Stomach (tissue), 8 donors: ENCODE measurements at regions not wholly inside any gene's neighbourhood (a gene's known extent, or its start where the extent isn't known, plus 50 kb on each side); places are given as distances from the start of the nearest gene placed in this dataset.

Experiments
- DNase-seq, 2 donors: peaks; one replicate each; pipeline versions ENCODE4 v3.0.0 to v3.0.0-alpha.2; 2013 to 2019
- H3K27ac ChIP-seq, 5 donors: fragments of 200-600 bp in 4 of 5; sonication (generic) in 4 of 5; one replicate each; pipeline ENCODE4 v1.5.1; 2013 to 2019; ENCODE audit warnings: mild to moderate bottlenecking in 1 of 5, moderate library complexity in 1 of 5
- H3K27me3 ChIP-seq, 3 donors: fragments of 200-600 bp; sonication (generic); one replicate each; pipeline ENCODE4 v1.5.1; 2017 to 2019; ENCODE audit warnings: mixed run types in 1 of 3
- H3K36me3 ChIP-seq, 4 donors: fragments of 200-600 bp; sonication (generic); 1 replicate in 3 of 4; 2 replicates in 1 of 4; pipeline ENCODE4 v1.5.1; 2016 to 2019
- H3K4me1 ChIP-seq, 4 donors: fragments of 200-600 bp; sonication (generic); one replicate each; pipeline ENCODE4 v1.5.1; 2016 to 2019
- H3K4me3 ChIP-seq, 4 donors: fragments of 200-600 bp; sonication (generic) in 3 of 4; one replicate each; pipeline ENCODE4 v1.5.1; 2016 to 2019; ENCODE audit warnings: mild to moderate bottlenecking in 1 of 4
- H3K9me3 ChIP-seq, 4 donors: fragments of 200-600 bp; sonication (generic); one replicate each; pipeline ENCODE4 v1.5.1; 2016 to 2019
- CTCF ChIP-seq, 7 experiments: fragments of 450-650 bp in 4 of 7; fragments of 200-600 bp in 3 of 7; sonication (generic) in 3 of 7; IDR thresholded peaks; one replicate each; pipeline ENCODE4 v1.5.1; 2016 to 2019; ENCODE audit warnings: antibody characterized with exemption in 7 of 7, control low read depth in 2 of 7, mild to moderate bottlenecking in 1 of 7
- EP300 ChIP-seq: sonication (generic); formaldehyde crosslinking; IDR thresholded peaks from one replicate; pipeline ENCODE4 v1.6.1; 2017; ENCODE audit warnings: antibody characterized with exemption
- POLR2A ChIP-seq, 4 donors: fragments of 450-650 bp; IDR thresholded peaks; one replicate each; pipeline ENCODE4 v1.6.1; 2016; ENCODE audit warnings: antibody characterized with exemption in 4 of 4, control low read depth in 2 of 4, mild to moderate bottlenecking in 1 of 4, moderate library complexity in 1 of 4
- POLR2AphosphoS5 ChIP-seq, 3 donors: sonication (generic); formaldehyde crosslinking; IDR thresholded peaks; one replicate each; pipeline ENCODE4 v1.6.1; 2016; ENCODE audit warnings: antibody characterized with exemption in 3 of 3
- WGBS, 5 donors: extraction: QIAGEN DNeasy Blood & Tissue Kit in 3 of 5; methylation state at CpG; one replicate each; pipeline versions ENCODE4 v1.1.5 to v1.1.7; 2013 to 2018; 5-methylcytosine and 5-hydroxymethylcytosine counted together
- intact Hi-C: fragments of 100-400 bp; cut with DNase I; formaldehyde crosslinking; loops from one replicate; pipeline ENCODE4 v1.15.1; 2023; ENCODE audit warnings: low total_unique reads
- donor health status: healthy with polysubstance abuse.
- donor health status: Bipolar disorder and iron deficiency.
- donor health status: healthy.

- no peaks in the 10 kb centered on the region for H3K27me3 ChIP-seq
- H3K4me1 ChIP-seq = peaks cover 16 to 59% (median 41%) of the 10 kb centered on the region in 4 donors
- TF ChIP-seq EP300 (no peak), CTCF (IDR thresholded peaks at IDR 0.05) (no peak), POLR2A (IDR thresholded peaks at IDR 0.05) (no peak), POLR2AphosphoS5 (IDR thresholded peaks at IDR 0.05) (no peak)
- peaks cover 0 to 6% (median 0%) of the 10 kb centered on the region in 4 donors for H3K9me3 ChIP-seq
- intact Hi-C loops = no loop called here
- H3K4me3 ChIP-seq = no peak overlapping the region
- H3K27ac ChIP-seq = peak overlapping the region in 1 of 5 donors; percentile 12
- H3K36me3 ChIP-seq = no peaks in the 10 kb centered on the region
- no peak for DNase-seq
- 84 to 96% (median 87%) methylated on average over 7 of the region's 7 CpGs for WGBS, 5 donors
Measured at GRCh38 chr15:67922106-67922675, 82.3 kb upstream of the RNU6-1 start.

- Histone ChIP-seq H3K4me3 (no peak overlapping the region), H3K36me3 (no peaks in the 10 kb centered on the region), H3K4me1 (peaks cover 16 to 59% (median 41%) of the 10 kb centered on the region in 4 donors), H3K9me3 (peaks cover 0 to 6% (median 0%) of the 10 kb centered on the region in 4 donors), H3K27me3 (no peaks in the 10 kb centered on the region), H3K27ac (peak overlapping the region; percentile 4 to 58 (median 50))
- 37 to 65% (median 58%) methylated on average over 10 of the region's 10 CpGs for WGBS, 5 donors
- no peak for TF ChIP-seq POLR2AphosphoS5 (IDR thresholded peaks at IDR 0.05)
- intact Hi-C loops = no loop called here
- no peak for DNase-seq
Measured at GRCh38 chr15:67922971-67923945, 83.4 kb upstream of the RNU6-1 start.

- Histone ChIP-seq H3K4me1 (peaks cover 24 to 66% (median 46%) of the 10 kb centered on the region in 4 donors), H3K9me3 (no peaks in the 10 kb centered on the region), H3K4me3 (no peak overlapping the region), H3K27ac (peak overlapping the region in 3 of 5 donors; percentile 3 to 58 (median 56)), H3K27me3 (no peaks in the 10 kb centered on the region), H3K36me3 (no peaks in the 10 kb centered on the region)
- WGBS, 5 donors = 64 to 89% (median 71%) methylated on average over 1 of the region's 1 CpG
- TF ChIP-seq CTCF (IDR thresholded peaks at IDR 0.05) (no peak), POLR2AphosphoS5 (IDR thresholded peaks at IDR 0.05) (no peak), EP300 (no peak), POLR2A (IDR thresholded peaks at IDR 0.05) (no peak)
- DNase-seq = no peak
- intact Hi-C loops = no loop called here
Measured at GRCh38 chr15:67924359-67924974, 84.6 kb upstream of the RNU6-1 start.

- H3K4me3 ChIP-seq = no peak overlapping the region
- no peak for DNase-seq
- intact Hi-C loops = no loop called here
- H3K36me3 ChIP-seq = no peaks in the 10 kb centered on the region
- H3K9me3 ChIP-seq = no peaks in the 10 kb centered on the region
- TF ChIP-seq POLR2AphosphoS5 (IDR thresholded peaks at IDR 0.05) = no peak
- TF ChIP-seq POLR2A (IDR thresholded peaks at IDR 0.05) = no peak
- no peak for TF ChIP-seq EP300
- H3K27ac ChIP-seq = no peak overlapping the region
- H3K27me3 ChIP-seq = no peaks in the 10 kb centered on the region
- H3K4me1 ChIP-seq = peaks cover 28 to 72% (median 49%) of the 10 kb centered on the region in 4 donors
- WGBS, 5 donors = 53 to 75% (median 58%) methylated on average over 7 of the region's 7 CpGs
Measured at GRCh38 chr15:67925182-67925581, 85.3 kb upstream of the RNU6-1 start.

- H3K36me3 ChIP-seq = no peaks in the 10 kb centered on the region
- H3K9me3 ChIP-seq = no peaks in the 10 kb centered on the region
- H3K27me3 ChIP-seq = no peaks in the 10 kb centered on the region
- peaks cover 30 to 83% (median 51%) of the 10 kb centered on the region in 4 donors for H3K4me1 ChIP-seq
- peak; percentile 91 to 92 for DNase-seq
- TF ChIP-seq POLR2A (IDR thresholded peaks at IDR 0.05) (no peak), POLR2AphosphoS5 (IDR thresholded peaks at IDR 0.05) (peak; percentile 34 to 83 (median 70))
- no peak overlapping the region for H3K4me3 ChIP-seq
- H3K27ac ChIP-seq = peak overlapping the region; percentile 40 to 83 (median 67)
- WGBS, 5 donors = 16 to 29% (median 19%) methylated on average over 8 to 9 of the region's 9 CpGs
- intact Hi-C loops = no loop called here
Measured at GRCh38 chr15:67927501-67928168, 87.8 kb upstream of the RNU6-1 start.
